ENCODE measurements at regions not wholly inside any gene's neighbourhood (a gene's known extent, or its start where the extent isn't known, plus 50 kb on each side); places are given as distances from the start of the nearest gene placed in this dataset.

DNA sequence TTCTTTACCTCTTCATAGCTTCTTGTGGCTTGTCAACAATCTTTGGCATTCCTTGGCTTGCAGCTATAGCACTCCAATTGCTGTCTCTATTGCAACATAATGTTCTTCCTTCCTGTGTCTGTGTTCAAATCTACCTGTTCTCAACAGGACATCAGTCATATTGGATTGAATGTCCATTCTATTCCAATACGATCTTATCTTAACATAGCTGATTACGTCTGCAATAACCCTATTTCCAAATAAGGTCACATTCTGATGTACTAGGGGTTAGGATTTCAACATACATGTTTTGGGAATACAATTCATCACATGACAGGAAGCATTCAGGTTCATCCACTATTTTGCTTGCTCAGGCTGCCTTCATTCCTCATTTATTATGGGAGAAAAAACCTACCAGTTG is 684.4 kb upstream of the CITED2 start:
- TF ChIP-seq, protein P1, sequence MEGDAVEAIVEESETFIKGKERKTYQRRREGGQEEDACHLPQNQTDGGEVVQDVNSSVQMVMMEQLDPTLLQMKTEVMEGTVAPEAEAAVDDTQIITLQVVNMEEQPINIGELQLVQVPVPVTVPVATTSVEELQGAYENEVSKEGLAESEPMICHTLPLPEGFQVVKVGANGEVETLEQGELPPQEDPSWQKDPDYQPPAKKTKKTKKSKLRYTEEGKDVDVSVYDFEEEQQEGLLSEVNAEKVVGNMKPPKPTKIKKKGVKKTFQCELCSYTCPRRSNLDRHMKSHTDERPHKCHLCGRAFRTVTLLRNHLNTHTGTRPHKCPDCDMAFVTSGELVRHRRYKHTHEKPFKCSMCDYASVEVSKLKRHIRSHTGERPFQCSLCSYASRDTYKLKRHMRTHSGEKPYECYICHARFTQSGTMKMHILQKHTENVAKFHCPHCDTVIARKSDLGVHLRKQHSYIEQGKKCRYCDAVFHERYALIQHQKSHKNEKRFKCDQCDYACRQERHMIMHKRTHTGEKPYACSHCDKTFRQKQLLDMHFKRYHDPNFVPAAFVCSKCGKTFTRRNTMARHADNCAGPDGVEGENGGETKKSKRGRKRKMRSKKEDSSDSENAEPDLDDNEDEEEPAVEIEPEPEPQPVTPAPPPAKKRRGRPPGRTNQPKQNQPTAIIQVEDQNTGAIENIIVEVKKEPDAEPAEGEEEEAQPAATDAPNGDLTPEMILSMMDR (IDR thresholded peaks at IDR 0.05): no peak
- TF ChIP-seq POLR2A (IDR thresholded peaks at IDR 0.05): no peak
